ENCODE measurements at regions not wholly inside any gene's neighbourhood (a gene's known extent, or its start where the extent isn't known, plus 50 kb on each side); places are given as distances from the start of the nearest gene placed in this dataset.
"Not testable (repeated sequence)": the region's sequence is repeated elsewhere in the genome, so short reads cannot be mapped to it uniquely, and the experiment has no call there.

- not testable (repeated sequence) for DNase-seq (ENCODE audit: extremely low read depth, low read depth)
Observed at GRCh38 chr7:149992366-149992765, 118.6 kb downstream of the ATP6V0E2 start.

GRCh38 chr7:149995369-149996026, 121.7 kb downstream of the ATP6V0E2 start:
- not testable (repeated sequence) for DNase-seq (ENCODE audit: extremely low read depth, low read depth)

GRCh38 chr7:150000780-150001599, 127.2 kb downstream of the ATP6V0E2 start:
- not testable (repeated sequence) for DNase-seq (ENCODE audit: extremely low read depth, low read depth)

- DNase-seq (ENCODE audit: extremely low read depth, low read depth): no peak
Observed at GRCh38 chr7:150003304-150003810, 129.6 kb downstream of the ATP6V0E2 start.

- DNase-seq (ENCODE audit: extremely low read depth, low read depth): not testable (repeated sequence)
Observed at GRCh38 chr7:150003973-150004372, 130.2 kb downstream of the ATP6V0E2 start.

- not testable (repeated sequence) for DNase-seq (ENCODE audit: extremely low read depth, low read depth)
Observed at GRCh38 chr7:150004843-150005242, 131.1 kb downstream of the ATP6V0E2 start.

- DNase-seq (ENCODE audit: extremely low read depth, low read depth): not testable (repeated sequence)
Observed at GRCh38 chr7:150009620-150010303, 136.0 kb downstream of the ATP6V0E2 start.

GRCh38 chr7:150016651-150017189, 143.0 kb downstream of the ATP6V0E2 start:
- DNase-seq (ENCODE audit: extremely low read depth, low read depth): not testable (repeated sequence)

- DNase-seq (ENCODE audit: extremely low read depth, low read depth): not testable (repeated sequence)
Observed at GRCh38 chr7:150020210-150020609, 146.4 kb downstream of the ATP6V0E2 start.

- not testable (repeated sequence) for DNase-seq (ENCODE audit: extremely low read depth, low read depth)
Observed at GRCh38 chr7:150024550-150025490, 151.1 kb downstream of the ATP6V0E2 start.

GRCh38 chr7:150025802-150026201, 152.0 kb downstream of the ATP6V0E2 start:
- not testable (repeated sequence) for DNase-seq (ENCODE audit: extremely low read depth, low read depth)

- not testable (repeated sequence) for DNase-seq (ENCODE audit: extremely low read depth, low read depth)
Observed at GRCh38 chr7:150028344-150029012, 154.7 kb downstream of the ATP6V0E2 start.

- not testable (repeated sequence) for DNase-seq (ENCODE audit: extremely low read depth, low read depth)
Observed at GRCh38 chr7:150029013-150029389, 155.2 kb downstream of the ATP6V0E2 start.

GRCh38 chr7:150031733-150032132, 158.0 kb downstream of the ATP6V0E2 start:
- DNase-seq (ENCODE audit: extremely low read depth, low read depth): not testable (repeated sequence)

- DNase-seq (ENCODE audit: extremely low read depth, low read depth): not testable (repeated sequence)
Observed at GRCh38 chr7:150033711-150034110, 159.9 kb downstream of the ATP6V0E2 start.

- not testable (repeated sequence) for DNase-seq (ENCODE audit: extremely low read depth, low read depth)
Observed at GRCh38 chr7:150035769-150036168, 162.0 kb downstream of the ATP6V0E2 start.

GRCh38 chr7:150039061-150039460, 165.3 kb downstream of the ATP6V0E2 start:
- DNase-seq (ENCODE audit: extremely low read depth, low read depth): not testable (repeated sequence)

- DNase-seq (ENCODE audit: extremely low read depth, low read depth): not testable (repeated sequence)
Observed at GRCh38 chr7:150042281-150042680, 168.5 kb downstream of the ATP6V0E2 start.

- DNase-seq (ENCODE audit: extremely low read depth, low read depth): peak; percentile 19
Observed at GRCh38 chr7:150044771-150045170, 171.0 kb downstream of the ATP6V0E2 start.

All from NCI-H460 (cell line).